ENCODE measurements at regions not wholly inside any gene's neighbourhood (a gene's known extent, or its start where the extent isn't known, plus 50 kb on each side); places are given as distances from the start of the nearest gene placed in this dataset.

DNA sequence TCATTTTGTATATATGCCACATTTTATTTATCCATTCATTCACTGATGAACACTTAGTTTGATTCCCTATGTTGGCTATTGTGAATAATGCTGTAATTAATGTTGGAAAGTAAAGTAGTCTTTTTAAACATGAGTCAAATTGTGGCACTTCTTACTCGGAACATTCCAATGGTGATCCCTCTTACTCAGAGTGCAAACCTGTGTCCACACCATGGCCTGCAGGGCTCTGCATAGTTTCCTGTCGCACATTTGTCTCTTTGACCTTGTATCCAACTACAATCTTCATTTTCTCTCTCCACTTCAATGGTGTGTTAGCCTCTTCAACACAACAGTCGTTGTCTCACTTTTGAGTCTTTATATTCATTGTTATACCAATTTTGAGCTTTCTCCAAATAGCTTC is 98.1 kb upstream of the PAPPA start:
- no peak overlapping the region for H3K18ac ChIP-seq (ENCODE audit: insufficient read length, low read depth, low read length)
- H3K23ac ChIP-seq (ENCODE audit: insufficient read length, low read depth, low read length), result no peak overlapping the region
- H4K8ac ChIP-seq (replicated peaks; ENCODE audit: insufficient read length, low read depth, low read length), result no peak overlapping the region
- no peaks in the 10 kb centered on the region for H4K20me1 ChIP-seq (ENCODE audit: control insufficient read depth, insufficient read depth, insufficient read length)
- H3K23me2 ChIP-seq (ENCODE audit: insufficient read length, low read depth, low read length, poor library complexity, severe bottlenecking), result no peaks in the 10 kb centered on the region
- no peaks in the 10 kb centered on the region for H3K4me1 ChIP-seq (ENCODE audit: insufficient read depth, low read length)
- no peak overlapping the region for H2BK15ac ChIP-seq (ENCODE audit: low read depth, low read length)
- Mint-ChIP-seq H3K27me3 (ENCODE audit: low read depth) (peaks cover 4% of the 10 kb centered on the region), H3K9me3 (no peaks in the 10 kb centered on the region; a peak in 1 of 5 replicates), H3K27ac (no peak overlapping the region), H3K4me3 (no peak overlapping the region), H3K4me1 (peaks cover 0 to under 1% of the 10 kb centered on the region in 2 experiments; a peak in 2 of 4 replicates), H3K36me3 (ENCODE audit: insufficient read depth in 1 of 3, low read depth in 3 of 3) (no peaks in the 10 kb centered on the region)
- H4K91ac ChIP-seq (ENCODE audit: insufficient read length, low read depth, low read length), result no peak overlapping the region
- no peaks in the 10 kb centered on the region for H3K79me1 ChIP-seq (ENCODE audit: insufficient read depth, low read depth, low read length, poor library complexity, severe bottlenecking)
- H2BK20ac ChIP-seq (ENCODE audit: low read depth, low read length, poor library complexity, severe bottlenecking), result no peak overlapping the region
- no peaks in the 10 kb centered on the region for H3K9me3 ChIP-seq (ENCODE audit: control insufficient read depth, low read depth, low read length)
- H2BK12ac ChIP-seq (ENCODE audit: insufficient read length, low read depth, low read length), result no peak overlapping the region
- H3K9ac ChIP-seq (ENCODE audit: extremely low read depth, insufficient read length, low read length), result no peak overlapping the region
- no peak overlapping the region for H3K4ac ChIP-seq (ENCODE audit: low read depth, low read length)
- no peak overlapping the region for H3T11ph ChIP-seq (ENCODE audit: low read length)
- H3K79me2 ChIP-seq (ENCODE audit: insufficient read depth, low read length), result no peaks in the 10 kb centered on the region
- no peak overlapping the region for H2AK5ac ChIP-seq (ENCODE audit: insufficient read length, low read length)
- no peak overlapping the region for H2AFZ ChIP-seq (ENCODE audit: low read length)
- no peak overlapping the region for H3K27ac ChIP-seq (ENCODE audit: insufficient read length, low read depth, low read length)
- H3K27me3 ChIP-seq (ENCODE audit: insufficient read depth, low read length), result no peaks in the 10 kb centered on the region
- no peak overlapping the region for H3K4me2 ChIP-seq (ENCODE audit: insufficient read depth, insufficient read length, low read length)
- DNase-seq, result no peak
- no peak overlapping the region for H4K5ac ChIP-seq (ENCODE audit: insufficient read length, low read depth, low read length)
- H3K56ac ChIP-seq (ENCODE audit: insufficient read length, low read depth, low read length), result no peak overlapping the region
- no CpG with 5 or more reads among the region's 3 CpGs for WGBS (ENCODE audit: extremely low coverage, insufficient read length, low lambda C conversion rate)
- H3K14ac ChIP-seq (ENCODE audit: insufficient read depth, low read length), result no peak overlapping the region
- no peak overlapping the region for H2BK120ac ChIP-seq (ENCODE audit: low read depth, low read length, poor library complexity, severe bottlenecking)
- no peak for TF ChIP-seq CTCF (conservative IDR thresholded peaks at IDR 0.05)
- no peak overlapping the region for H2BK5ac ChIP-seq (ENCODE audit: insufficient read length, low read length)
